HCT116 (cell line): ENCODE measurements at regions not wholly inside any gene's neighbourhood (a gene's known extent, or its start where the extent isn't known, plus 50 kb on each side); places are given as distances from the start of the nearest gene placed in this dataset.

Experiments used
- ATAC-seq: fragments of 200-7000 bp; cut with Tn5 transposase; 2 replicates; pipeline ENCODE4 v1.9.1; 2020; ENCODE audit warnings: mild to moderate bottlenecking, moderate library complexity
- BruUV-seq: library from RNA; stranded (reverse); fragments of 400-500 nt; replicated peaks from 2 replicates; lab custom pipeline; 2021; lab: Mats Ljungman, UMichigan
- CTCF ChIA-PET: fragments of 300-600 bp; sonication (Branson Sonifier 250); formaldehyde crosslinking; loops from one replicate; lab custom pipeline; 2021; ENCODE audit warnings: antibody characterized with exemption; lab: Charles Lee
- POLR2A ChIA-PET: fragments of 300-600, 350-600 bp; sonication (Branson Sonifier 250); formaldehyde crosslinking; loops from one replicate; lab custom pipeline; 2021; ENCODE audit warnings: antibody characterized with exemption; lab: Charles Lee
- RAD21 ChIA-PET, 2 experiments: fragments of 300-600 bp; sonication (Branson Sonifier 250); formaldehyde crosslinking; loops; one replicate each; lab custom pipeline; 2023; ENCODE audit warnings: low total read pairs in 2 of 2; ENCODE audit not compliant: uncharacterized antibody in 2 of 2, unreplicated experiment in 2 of 2, low non-redundant PET in 1 of 2; lab: Charles Lee
- DNase-seq: peaks from one replicate; pipeline ENCODE4 v3.0.0-alpha.2; 2010; ENCODE audit warnings: low read depth, low spot score
- H2AFZ ChIP-seq: fragments of 200-600 bp; shearing (Covaris generic), sonication (generic); 2 replicates; pipeline ENCODE4 v1.6.1; 2017; ENCODE audit warnings: low read depth, mixed run types, mixed read lengths, antibody characterized with exemption, low read length; ENCODE audit not compliant: poor library complexity, severe bottlenecking
- H3K27ac ChIP-seq: 2 replicates; pipeline ENCODE4 v1.5.1; 2012; ENCODE audit warnings: low read depth, low read length
- H3K27me3 ChIP-seq: fragments of 200-600 bp; sonication (generic); 2 replicates; pipeline ENCODE4 v1.6.1; 2016; ENCODE audit warnings: mixed run types, low read length, mixed read lengths; ENCODE audit not compliant: insufficient read depth
- H3K36me3 ChIP-seq, 2 experiments: fragments of 200-500 bp in 1 of 2; fragments of 200-600 bp in 1 of 2; sonication (Bioruptor generic) in 1 of 2; sonication (generic) in 1 of 2; 2 replicates each; pipeline versions ENCODE4 v1.5.1 to v1.6.1; 2014 to 2016; ENCODE audit warnings: low read length in 2 of 2, inconsistent platforms in 1 of 2, mixed read lengths in 1 of 2, mixed run types in 1 of 2; ENCODE audit not compliant: insufficient read depth in 2 of 2, control insufficient read depth in 1 of 2
- H3K4me1 ChIP-seq, 2 experiments: fragments of 200-600 bp in 1 of 2; sonication (generic) in 1 of 2; 2 replicates each; pipeline versions ENCODE4 v1.5.1 to v1.6.1; 2012 to 2017; ENCODE audit warnings: low read length in 2 of 2, inconsistent platforms in 1 of 2, mild to moderate bottlenecking in 1 of 2, mixed read lengths in 1 of 2, mixed run types in 1 of 2, moderate library complexity in 1 of 2; ENCODE audit not compliant: insufficient read depth in 2 of 2, control insufficient read depth in 1 of 2
- H3K4me2 ChIP-seq: fragments of 200-600 bp; sonication (generic); 2 replicates; pipeline ENCODE4 v1.6.1; 2017; ENCODE audit warnings: mixed run types, low read length, mixed read lengths
- H3K4me3 ChIP-seq, 2 experiments: fragments of 200-600 bp in 1 of 2; sonication (generic) in 1 of 2; replicated peaks in 1 of 2; 2 replicates each; pipeline ENCODE4 v1.5.1; 2011 to 2016; ENCODE audit warnings: low read length in 2 of 2, control low read depth in 1 of 2, low read depth in 1 of 2, mild to moderate bottlenecking in 1 of 2, mixed read lengths in 1 of 2, mixed run types in 1 of 2
- H3K79me2 ChIP-seq: fragments of 200-600 bp; sonication (generic); 2 replicates; pipeline ENCODE4 v1.6.1; 2017; ENCODE audit warnings: mild to moderate bottlenecking, mixed run types, low read length, moderate library complexity, mixed read lengths; ENCODE audit not compliant: insufficient read depth
- H3K9ac ChIP-seq: fragments of 200-600 bp; sonication (generic); 2 replicates; pipeline ENCODE4 v1.6.1; 2016; ENCODE audit warnings: low read length, mixed read lengths
- H3K9me2 ChIP-seq: fragments of 200-600 bp; sonication (generic), shearing (Covaris generic); 2 replicates; pipeline ENCODE4 v1.6.1; 2017; ENCODE audit warnings: mixed run types, mild to moderate bottlenecking, moderate library complexity; ENCODE audit not compliant: insufficient read depth
- H3K9me3 ChIP-seq, 2 experiments: fragments of 200-500 bp in 1 of 2; fragments of 200-600 bp in 1 of 2; sonication (Bioruptor generic) in 1 of 2; sonication (generic) in 1 of 2; 2 replicates each; pipeline ENCODE4 v1.6.1; 2014 to 2017; ENCODE audit warnings: low read length in 2 of 2, mixed read lengths in 2 of 2, inconsistent platforms in 1 of 2, low read depth in 1 of 2, mild to moderate bottlenecking in 1 of 2, mixed run types in 1 of 2, moderate library complexity in 1 of 2; ENCODE audit not compliant: control insufficient read depth in 1 of 2, insufficient read depth in 1 of 2
- H4K20me1 ChIP-seq: fragments of 200-600 bp; sonication (generic), shearing (Covaris generic); 2 replicates; pipeline ENCODE4 v1.6.1; 2017; ENCODE audit warnings: mixed run types, mild to moderate bottlenecking, moderate library complexity; ENCODE audit not compliant: insufficient read depth
- CBX3 ChIP-seq: IDR thresholded peaks from 2 replicates; pipeline ENCODE4 v1.6.1; 2012; ENCODE audit warnings: low read depth
- CEBPB ChIP-seq: IDR thresholded peaks from 2 replicates; pipeline ENCODE4 v1.6.1; 2012; ENCODE audit warnings: low read depth
- EGR1 ChIP-seq: IDR thresholded peaks from 2 replicates; pipeline ENCODE4 v1.6.1; 2012; ENCODE audit warnings: low read depth
- EZH2phosphoT487 ChIP-seq: fragments of 200-600 bp; IDR thresholded peaks from 2 replicates; pipeline ENCODE4 v1.6.1; 2018; ENCODE audit warnings: antibody characterized with exemption, borderline replicate concordance
- FOSL1 ChIP-seq: IDR thresholded peaks from 2 replicates; pipeline ENCODE4 v1.6.1; 2012; ENCODE audit warnings: low read depth
- JUND ChIP-seq: IDR thresholded peaks from 2 replicates; pipeline ENCODE4 v1.6.1; 2012
- POLR2AphosphoS5 ChIP-seq: IDR thresholded peaks from 2 replicates; pipeline ENCODE4 v1.6.1; 2011; ENCODE audit warnings: mild to moderate bottlenecking, low read depth, low read length, moderate library complexity
- RAD21 ChIP-seq: IDR thresholded peaks from 2 replicates; pipeline ENCODE4 v1.6.1; 2012; ENCODE audit warnings: low read depth, mild to moderate bottlenecking
- SP1 ChIP-seq: IDR thresholded peaks from 2 replicates; pipeline ENCODE4 v1.6.1; 2012; ENCODE audit warnings: low read depth
- TCF7L2 ChIP-seq: IDR thresholded peaks from 2 replicates; pipeline ENCODE4 v1.7.0; 2011; ENCODE audit warnings: borderline replicate concordance, inconsistent platforms; ENCODE audit not compliant: insufficient read depth, insufficient read length; ENCODE audit errors: extremely low read depth
- YY1 ChIP-seq: IDR thresholded peaks from 2 replicates; pipeline ENCODE4 v1.6.1; 2011; ENCODE audit warnings: low read length, low read depth, moderate library complexity, mild to moderate bottlenecking; ENCODE audit not compliant: insufficient replicate concordance; ENCODE audit errors: extremely low read depth
- intact Hi-C: fragments of 100-400 bp; cut with micrococcal nuclease; formaldehyde crosslinking; loops from 2 replicates; pipeline ENCODE4 v1.10.0; 2022
- TF ChIP-seq, protein P1 (sequence below): IDR thresholded peaks from 2 replicates; pipeline ENCODE4 v1.6.1; 2012
- TF ChIP-seq, protein P2 (sequence below): IDR thresholded peaks from 2 replicates; pipeline ENCODE4 v1.6.1; 2012; ENCODE audit warnings: low read depth
- TF ChIP-seq, protein P3 (sequence below): IDR thresholded peaks from 2 replicates; pipeline ENCODE4 v1.6.1; 2012
- TF ChIP-seq, protein P4 (sequence below), 3 experiments: fragments of 200-600 bp in 1 of 3; sonication (generic) in 1 of 3; IDR thresholded peaks in 2 of 3; conservative IDR thresholded peaks in 1 of 3; 2 replicates each; pipeline ENCODE4 v1.5.1; 2012 to 2017; ENCODE audit warnings: low read depth in 2 of 3, low read length in 2 of 3, antibody characterized with exemption in 1 of 3, borderline replicate concordance in 1 of 3, control low read depth in 1 of 3, mild to moderate bottlenecking in 1 of 3, mixed read lengths in 1 of 3, mixed run types in 1 of 3, moderate library complexity in 1 of 3; ENCODE audit not compliant: insufficient read depth in 1 of 3

DNA sequence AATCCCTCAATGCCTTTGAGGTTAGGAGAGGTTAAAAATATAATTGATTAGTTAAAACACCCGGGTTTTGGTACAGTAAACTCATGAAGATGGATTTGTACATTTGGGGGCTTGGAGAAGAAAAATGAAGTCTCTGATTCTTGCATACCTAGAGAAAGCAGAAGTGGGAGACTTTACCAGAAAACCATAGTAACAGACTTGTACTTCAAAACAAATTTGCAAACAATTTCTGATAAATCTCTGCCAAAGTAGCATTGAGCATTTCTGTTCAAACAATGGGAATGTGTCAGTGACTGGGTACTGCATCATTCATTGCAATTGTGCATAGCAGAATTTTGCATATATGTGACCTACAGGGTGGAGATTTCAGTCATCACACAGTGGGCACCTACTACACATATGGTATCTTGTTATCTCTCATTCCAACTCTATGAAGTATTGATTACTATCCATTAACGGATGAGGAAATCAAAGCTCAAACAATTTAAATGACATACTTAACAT, 256.9 kb downstream of the PLK2 start:
- TF ChIP-seq YY1: no peak
- TF ChIP-seq, protein P1, sequence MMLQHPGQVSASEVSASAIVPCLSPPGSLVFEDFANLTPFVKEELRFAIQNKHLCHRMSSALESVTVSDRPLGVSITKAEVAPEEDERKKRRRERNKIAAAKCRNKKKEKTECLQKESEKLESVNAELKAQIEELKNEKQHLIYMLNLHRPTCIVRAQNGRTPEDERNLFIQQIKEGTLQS: no peak
- TF ChIP-seq TCF7L2: no peak
- TF ChIP-seq CEBPB: no peak
- TF ChIP-seq SP1: no peak
- no peak for TF ChIP-seq CBX3
- no peak for TF ChIP-seq RAD21
- TF ChIP-seq FOSL1: no peak
- ATAC-seq (no peak), DNase-seq (no peak)
- ChIA-PET POLR2A (no interaction called here), CTCF (no interaction called here), RAD21 (no interaction called here)
- no peaks in the 10 kb centered on the region for H3K4me1 ChIP-seq
- no peaks in the 10 kb centered on the region for H3K27me3 ChIP-seq
- H3K79me2 ChIP-seq: no peaks in the 10 kb centered on the region
- H3K27ac ChIP-seq: no peak overlapping the region
- no peak overlapping the region for H3K4me2 ChIP-seq
- no peak overlapping the region for H3K9ac ChIP-seq
- BruUV-seq: no TSS peak
- H4K20me1 ChIP-seq: no peaks in the 10 kb centered on the region
- no peak overlapping the region for H2AFZ ChIP-seq
- no peaks in the 10 kb centered on the region for H3K9me2 ChIP-seq
- no peaks in the 10 kb centered on the region for H3K9me3 ChIP-seq
- no peaks in the 10 kb centered on the region for H3K36me3 ChIP-seq
- intact Hi-C loops: no loop called here
- H3K4me3 ChIP-seq: no peak overlapping the region

DNA sequence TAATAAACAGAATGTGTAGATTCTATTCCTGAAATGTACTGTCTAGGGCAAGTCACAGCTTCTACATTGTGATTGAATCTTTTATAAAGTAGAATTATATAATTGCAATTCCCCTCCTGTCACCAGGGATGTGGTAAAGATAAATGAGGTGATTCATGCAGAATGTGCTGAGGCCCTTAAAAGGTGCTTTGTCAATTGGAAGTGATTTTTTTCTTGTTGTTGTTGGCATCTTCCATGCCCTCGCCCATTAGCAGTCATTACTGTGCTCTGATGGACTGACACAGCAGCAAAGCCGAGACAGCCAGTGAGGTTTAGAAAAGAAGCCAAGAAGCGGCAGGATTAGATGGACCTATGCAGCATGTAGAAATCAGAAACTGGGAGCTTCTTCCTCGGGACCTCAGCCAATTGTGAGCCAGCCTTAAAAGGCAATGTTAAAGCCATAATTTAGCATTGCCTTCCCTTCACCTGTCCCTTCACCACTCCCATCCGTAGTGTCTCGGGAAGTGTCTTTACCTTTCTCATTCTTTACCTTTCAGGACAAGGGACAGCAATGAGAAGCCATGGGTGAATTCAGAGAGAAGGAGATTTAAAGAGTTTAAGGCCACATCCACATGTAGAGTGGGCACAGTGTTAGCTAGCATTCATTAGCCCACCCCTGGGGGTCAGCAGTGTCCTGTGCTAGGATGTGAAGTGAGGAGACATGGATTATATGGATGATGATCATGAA, 257.8 kb downstream of the PLK2 start:
- DNase-seq: no peak
- no peaks in the 10 kb centered on the region for H3K9me3 ChIP-seq
- H4K20me1 ChIP-seq: no peaks in the 10 kb centered on the region
- H3K4me2 ChIP-seq: no peak overlapping the region
- H3K9me2 ChIP-seq: no peaks in the 10 kb centered on the region
- no peaks in the 10 kb centered on the region for H3K4me1 ChIP-seq
- no peak overlapping the region for H3K9ac ChIP-seq
- H3K27ac ChIP-seq: no peak overlapping the region
- no peak overlapping the region for H2AFZ ChIP-seq
- no peaks in the 10 kb centered on the region for H3K27me3 ChIP-seq
- H3K4me3 ChIP-seq: no peak overlapping the region
- CTCF ChIA-PET: no interaction called here
- POLR2A ChIA-PET: no interaction called here
- ATAC-seq: no peak
- H3K36me3 ChIP-seq: no peaks in the 10 kb centered on the region
- RAD21 ChIA-PET: no interaction called here
- intact Hi-C loops: no loop called here
- H3K79me2 ChIP-seq: no peaks in the 10 kb centered on the region
- no TSS peak for BruUV-seq
- no peak for TF ChIP-seq EZH2phosphoT487
- no peak for TF ChIP-seq CBX3
- TF ChIP-seq JUND: no peak
- TF ChIP-seq, protein P2, sequence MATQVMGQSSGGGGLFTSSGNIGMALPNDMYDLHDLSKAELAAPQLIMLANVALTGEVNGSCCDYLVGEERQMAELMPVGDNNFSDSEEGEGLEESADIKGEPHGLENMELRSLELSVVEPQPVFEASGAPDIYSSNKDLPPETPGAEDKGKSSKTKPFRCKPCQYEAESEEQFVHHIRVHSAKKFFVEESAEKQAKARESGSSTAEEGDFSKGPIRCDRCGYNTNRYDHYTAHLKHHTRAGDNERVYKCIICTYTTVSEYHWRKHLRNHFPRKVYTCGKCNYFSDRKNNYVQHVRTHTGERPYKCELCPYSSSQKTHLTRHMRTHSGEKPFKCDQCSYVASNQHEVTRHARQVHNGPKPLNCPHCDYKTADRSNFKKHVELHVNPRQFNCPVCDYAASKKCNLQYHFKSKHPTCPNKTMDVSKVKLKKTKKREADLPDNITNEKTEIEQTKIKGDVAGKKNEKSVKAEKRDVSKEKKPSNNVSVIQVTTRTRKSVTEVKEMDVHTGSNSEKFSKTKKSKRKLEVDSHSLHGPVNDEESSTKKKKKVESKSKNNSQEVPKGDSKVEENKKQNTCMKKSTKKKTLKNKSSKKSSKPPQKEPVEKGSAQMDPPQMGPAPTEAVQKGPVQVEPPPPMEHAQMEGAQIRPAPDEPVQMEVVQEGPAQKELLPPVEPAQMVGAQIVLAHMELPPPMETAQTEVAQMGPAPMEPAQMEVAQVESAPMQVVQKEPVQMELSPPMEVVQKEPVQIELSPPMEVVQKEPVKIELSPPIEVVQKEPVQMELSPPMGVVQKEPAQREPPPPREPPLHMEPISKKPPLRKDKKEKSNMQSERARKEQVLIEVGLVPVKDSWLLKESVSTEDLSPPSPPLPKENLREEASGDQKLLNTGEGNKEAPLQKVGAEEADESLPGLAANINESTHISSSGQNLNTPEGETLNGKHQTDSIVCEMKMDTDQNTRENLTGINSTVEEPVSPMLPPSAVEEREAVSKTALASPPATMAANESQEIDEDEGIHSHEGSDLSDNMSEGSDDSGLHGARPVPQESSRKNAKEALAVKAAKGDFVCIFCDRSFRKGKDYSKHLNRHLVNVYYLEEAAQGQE: no peak
- no peak for TF ChIP-seq SP1
- TF ChIP-seq, protein P3, sequence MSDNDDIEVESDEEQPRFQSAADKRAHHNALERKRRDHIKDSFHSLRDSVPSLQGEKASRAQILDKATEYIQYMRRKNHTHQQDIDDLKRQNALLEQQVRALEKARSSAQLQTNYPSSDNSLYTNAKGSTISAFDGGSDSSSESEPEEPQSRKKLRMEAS: no peak
- TF ChIP-seq, protein P4, sequence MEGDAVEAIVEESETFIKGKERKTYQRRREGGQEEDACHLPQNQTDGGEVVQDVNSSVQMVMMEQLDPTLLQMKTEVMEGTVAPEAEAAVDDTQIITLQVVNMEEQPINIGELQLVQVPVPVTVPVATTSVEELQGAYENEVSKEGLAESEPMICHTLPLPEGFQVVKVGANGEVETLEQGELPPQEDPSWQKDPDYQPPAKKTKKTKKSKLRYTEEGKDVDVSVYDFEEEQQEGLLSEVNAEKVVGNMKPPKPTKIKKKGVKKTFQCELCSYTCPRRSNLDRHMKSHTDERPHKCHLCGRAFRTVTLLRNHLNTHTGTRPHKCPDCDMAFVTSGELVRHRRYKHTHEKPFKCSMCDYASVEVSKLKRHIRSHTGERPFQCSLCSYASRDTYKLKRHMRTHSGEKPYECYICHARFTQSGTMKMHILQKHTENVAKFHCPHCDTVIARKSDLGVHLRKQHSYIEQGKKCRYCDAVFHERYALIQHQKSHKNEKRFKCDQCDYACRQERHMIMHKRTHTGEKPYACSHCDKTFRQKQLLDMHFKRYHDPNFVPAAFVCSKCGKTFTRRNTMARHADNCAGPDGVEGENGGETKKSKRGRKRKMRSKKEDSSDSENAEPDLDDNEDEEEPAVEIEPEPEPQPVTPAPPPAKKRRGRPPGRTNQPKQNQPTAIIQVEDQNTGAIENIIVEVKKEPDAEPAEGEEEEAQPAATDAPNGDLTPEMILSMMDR (IDR thresholded peaks at IDR 0.05 in 2 of 3, conservative IDR thresholded peaks at IDR 0.05 in 1 of 3; ENCODE audit: borderline replicate concordance in 1 of 3, insufficient read depth in 1 of 3, low read depth in 2 of 3, low read length in 2 of 3): no peak
- TF ChIP-seq EGR1: no peak
- no peak for TF ChIP-seq RAD21
- no peak for TF ChIP-seq POLR2AphosphoS5
